Activated T-cell treated with anti-CD3 and anti-CD28 coated beads, Interleukin-2, amount 50 U/mL, for 48 hours (primary cell): ENCODE measurements at regions not wholly inside any gene's neighbourhood (a gene's known extent, or its start where the extent isn't known, plus 50 kb on each side); places are given as distances from the start of the nearest gene placed in this dataset.

ENCODE experiments used
- DNase-seq, 2 experiments: peaks; one replicate each; pipeline ENCODE4 v3.0.0-alpha.2; 2020

GRCh38 chr12:127414636-127415035 lies 852.3 kb upstream of the TMEM132C start:
- DNase-seq = no peak

- DNase-seq = no peak
Measured at GRCh38 chr12:127416796-127417195, 850.2 kb upstream of the TMEM132C start.

- no peak for DNase-seq
Measured at GRCh38 chr12:127419111-127419510, 847.9 kb upstream of the TMEM132C start.

GRCh38 chr12:127421614-127422013 lies 845.4 kb upstream of the TMEM132C start:
- DNase-seq = no peak

GRCh38 chr12:127422935-127423566 lies 843.9 kb upstream of the TMEM132C start:
- DNase-seq = no peak

GRCh38 chr12:127425474-127425873 lies 841.5 kb upstream of the TMEM132C start:
- DNase-seq = no peak

- no peak for DNase-seq
Measured at GRCh38 chr12:127428420-127428819, 838.5 kb upstream of the TMEM132C start.

- no peak for DNase-seq
Measured at GRCh38 chr12:127429551-127430285, 837.3 kb upstream of the TMEM132C start.

GRCh38 chr12:127430401-127430800 lies 836.6 kb upstream of the TMEM132C start:
- DNase-seq = no peak

GRCh38 chr12:127431177-127431576 lies 835.8 kb upstream of the TMEM132C start:
- DNase-seq = no peak

- DNase-seq = no peak
Measured at GRCh38 chr12:127431594-127431993, 835.4 kb upstream of the TMEM132C start.

GRCh38 chr12:127435439-127435838 lies 831.5 kb upstream of the TMEM132C start:
- DNase-seq = no peak

- no peak for DNase-seq
Measured at GRCh38 chr12:127438512-127439244, 828.3 kb upstream of the TMEM132C start.

GRCh38 chr12:127445581-127446139 lies 821.3 kb upstream of the TMEM132C start:
- DNase-seq = no peak

- DNase-seq = no peak
Measured at GRCh38 chr12:127448906-127449305, 818.1 kb upstream of the TMEM132C start.

GRCh38 chr12:127450826-127451225 lies 816.1 kb upstream of the TMEM132C start:
- DNase-seq = no peak

- DNase-seq = no peak
Measured at GRCh38 chr12:127455347-127456265, 811.4 kb upstream of the TMEM132C start.

- DNase-seq = no peak
Measured at GRCh38 chr12:127457726-127458125, 809.2 kb upstream of the TMEM132C start.

- DNase-seq = no peak
Measured at GRCh38 chr12:127459166-127459565, 807.8 kb upstream of the TMEM132C start.

GRCh38 chr12:127459687-127460086 lies 807.3 kb upstream of the TMEM132C start:
- DNase-seq = no peak

GRCh38 chr12:127463237-127463636 lies 803.7 kb upstream of the TMEM132C start:
- no peak for DNase-seq

- no peak for DNase-seq
Measured at GRCh38 chr12:127469331-127469730, 797.6 kb upstream of the TMEM132C start.
